Neural cell (in vitro differentiated cells): ENCODE measurements at regions not wholly inside any gene's neighbourhood (a gene's known extent, or its start where the extent isn't known, plus 50 kb on each side); places are given as distances from the start of the nearest gene placed in this dataset.

Experiments used
- H2AFZ ChIP-seq: fragments of 200-600, 300-800 bp; sonication (generic), shearing (Covaris generic); 2 replicates; pipeline ENCODE4 v1.6.0; 2014; ENCODE audit warnings: low read depth, mild to moderate bottlenecking, antibody characterized with exemption, low read length, moderate library complexity
- H3F3A ChIP-seq: fragments of 200-600 bp; shearing (Covaris generic); 2 replicates; pipeline ENCODE4 v1.6.1; 2016; ENCODE audit warnings: mild to moderate bottlenecking, moderate library complexity, mixed read lengths, antibody characterized with exemption, low read length; ENCODE audit not compliant: insufficient read depth, poor library complexity, severe bottlenecking
- H3K27ac ChIP-seq: fragments of 200-600, 300-800 bp; sonication (generic), shearing (Covaris generic); 2 replicates; pipeline ENCODE4 v1.5.1; 2014; ENCODE audit warnings: mild to moderate bottlenecking, low read length, moderate library complexity
- H3K27me3 ChIP-seq: fragments of 300-800, 200-600 bp; sonication (generic), shearing (Covaris generic); 2 replicates; pipeline ENCODE4 v1.6.0; 2014; ENCODE audit warnings: mild to moderate bottlenecking, low read depth, low read length, moderate library complexity; ENCODE audit not compliant: insufficient read depth
- H3K36me3 ChIP-seq: fragments of 300-800, 200-600 bp; sonication (generic), shearing (Covaris generic); 2 replicates; pipeline ENCODE4 v1.5.1; 2014; ENCODE audit warnings: mild to moderate bottlenecking, antibody characterized with exemption, low read length, moderate library complexity; ENCODE audit not compliant: insufficient read depth
- H3K4me2 ChIP-seq: fragments of 300-800, 200-600 bp; sonication (generic), shearing (Covaris generic); 2 replicates; pipeline ENCODE4 v1.6.0; 2014; ENCODE audit warnings: mild to moderate bottlenecking, low read length
- H3K4me3 ChIP-seq: fragments of 300-800, 200-600 bp; sonication (generic), shearing (Covaris generic); 2 replicates; pipeline ENCODE4 v1.5.1; 2014; ENCODE audit warnings: mild to moderate bottlenecking, low read length, moderate library complexity
- H3K79me2 ChIP-seq: fragments of 200-600 bp; shearing (Covaris generic); replicated peaks from 2 replicates; pipeline ENCODE4 v1.6.0; 2014; ENCODE audit warnings: mild to moderate bottlenecking, low read length, moderate library complexity; ENCODE audit not compliant: insufficient read depth
- H3K9ac ChIP-seq: fragments of 300-800, 200-600 bp; sonication (generic), shearing (Covaris generic); 2 replicates; pipeline ENCODE4 v1.6.1; 2016; ENCODE audit warnings: mild to moderate bottlenecking, low read length, mixed read lengths
- H3K9me2 ChIP-seq: fragments of 200-600 bp; shearing (Covaris generic); 2 replicates; pipeline ENCODE4 v1.6.1; 2016; ENCODE audit warnings: mild to moderate bottlenecking, low read length, mixed read lengths; ENCODE audit not compliant: insufficient read depth
- H3K9me3 ChIP-seq: fragments of 200-600, 300-800 bp; sonication (generic), shearing (Covaris generic); 2 replicates; pipeline ENCODE4 v1.6.1; 2016; ENCODE audit warnings: mild to moderate bottlenecking, mixed run types, low read length, moderate library complexity, mixed read lengths
- H4K20me1 ChIP-seq: fragments of 200-600 bp; shearing (Covaris generic); 2 replicates; pipeline ENCODE4 v1.6.1; 2016; ENCODE audit warnings: mild to moderate bottlenecking, mixed run types; ENCODE audit not compliant: insufficient read depth
- CTCF ChIP-seq: fragments of 450-650 bp; IDR thresholded peaks from 2 replicates; pipeline ENCODE4 v1.5.1; 2014; ENCODE audit warnings: antibody characterized with exemption, mild to moderate bottlenecking, moderate library complexity; ENCODE audit not compliant: poor library complexity, severe bottlenecking
- EP300 ChIP-seq: fragments of 450-650 bp; conservative IDR thresholded peaks from 2 replicates; pipeline ENCODE4 v1.6.1; 2014; ENCODE audit warnings: antibody characterized with exemption, mild to moderate bottlenecking, moderate library complexity; ENCODE audit not compliant: poor library complexity, severe bottlenecking
- EZH2 ChIP-seq: fragments of 200-600, 300-800 bp; shearing (Covaris generic), sonication (generic); IDR thresholded peaks from 2 replicates; pipeline ENCODE4 v1.6.1; 2014; ENCODE audit warnings: antibody characterized with exemption, low read length, borderline replicate concordance, mild to moderate bottlenecking; ENCODE audit not compliant: insufficient read depth, poor library complexity, severe bottlenecking
- MXI1 ChIP-seq: fragments of 450-650 bp; conservative IDR thresholded peaks from 2 replicates; pipeline ENCODE4 v1.6.1; 2014; ENCODE audit warnings: antibody characterized with exemption, mild to moderate bottlenecking; ENCODE audit not compliant: poor library complexity, severe bottlenecking
- POLR2AphosphoS5 ChIP-seq: IDR thresholded peaks from 2 replicates; pipeline ENCODE4 v1.6.1; 2012
- RAD21 ChIP-seq: fragments of 450-650 bp; conservative IDR thresholded peaks from 2 replicates; pipeline ENCODE4 v1.6.1; 2014; ENCODE audit warnings: antibody characterized with exemption, mild to moderate bottlenecking, moderate library complexity
- REST ChIP-seq: IDR thresholded peaks from 2 replicates; pipeline ENCODE4 v1.6.1; 2012; ENCODE audit warnings: borderline replicate concordance
- SMC3 ChIP-seq: fragments of 450-650 bp; conservative IDR thresholded peaks from 2 replicates; pipeline ENCODE4 v1.6.1; 2014; ENCODE audit warnings: antibody characterized with exemption, mild to moderate bottlenecking, moderate library complexity; ENCODE audit not compliant: poor library complexity
- TAF1 ChIP-seq: IDR thresholded peaks from 2 replicates; pipeline ENCODE4 v1.6.1; 2012; ENCODE audit warnings: low read depth

- no peak for TF ChIP-seq SMC3
- TF ChIP-seq RAD21, result no peak
- no peak for TF ChIP-seq CTCF
- no peak for TF ChIP-seq REST
- no peak for TF ChIP-seq EP300
- no peak for TF ChIP-seq POLR2AphosphoS5
- TF ChIP-seq EZH2, result no peak
- TF ChIP-seq MXI1, result no peak
- no peak for TF ChIP-seq TAF1
- H3K4me2 ChIP-seq, result no peak overlapping the region
These were observed 1099.5 kb upstream of the INTU start for GRCh38 chr4:126533146-126533805.

GRCh38 chr4:126539771-126540170 lies 1093.0 kb upstream of the INTU start:
- Histone ChIP-seq H3F3A (no peaks in the 10 kb centered on the region), H3K4me2 (no peak overlapping the region), H3K27ac (no peak overlapping the region), H3K9me3 (no peaks in the 10 kb centered on the region), H3K79me2 (no peaks in the 10 kb centered on the region), H3K36me3 (no peaks in the 10 kb centered on the region), H3K4me3 (no peak overlapping the region), H4K20me1 (no peaks in the 10 kb centered on the region), H3K27me3 (no peaks in the 10 kb centered on the region), H2AFZ (no peak overlapping the region), H3K9ac (no peak overlapping the region), H3K9me2 (no peaks in the 10 kb centered on the region)
- no peak for TF ChIP-seq TAF1
- no peak for TF ChIP-seq MXI1
- TF ChIP-seq EP300, result no peak
- no peak for TF ChIP-seq EZH2
- no peak for TF ChIP-seq CTCF
- TF ChIP-seq POLR2AphosphoS5, result no peak
- no peak for TF ChIP-seq REST
- TF ChIP-seq SMC3, result no peak
- TF ChIP-seq RAD21, result no peak

More at GRCh38 chr4:126533146-126533805, 1099.5 kb upstream of the INTU start:
- H3K36me3 ChIP-seq, result no peaks in the 10 kb centered on the region
- no peak overlapping the region for H3K4me3 ChIP-seq
- H2AFZ ChIP-seq, result no peak overlapping the region
- H3K79me2 ChIP-seq, result no peaks in the 10 kb centered on the region
- H3F3A ChIP-seq, result no peaks in the 10 kb centered on the region
- no peaks in the 10 kb centered on the region for H3K9me2 ChIP-seq
- H3K27me3 ChIP-seq, result no peaks in the 10 kb centered on the region
- no peak overlapping the region for H3K27ac ChIP-seq
- no peaks in the 10 kb centered on the region for H4K20me1 ChIP-seq
- H3K9me3 ChIP-seq, result no peaks in the 10 kb centered on the region
- no peak overlapping the region for H3K9ac ChIP-seq
